ENCODE measurements at regions not wholly inside any gene's neighbourhood (a gene's known extent, or its start where the extent isn't known, plus 50 kb on each side); places are given as distances from the start of the nearest gene placed in this dataset.

DNA sequence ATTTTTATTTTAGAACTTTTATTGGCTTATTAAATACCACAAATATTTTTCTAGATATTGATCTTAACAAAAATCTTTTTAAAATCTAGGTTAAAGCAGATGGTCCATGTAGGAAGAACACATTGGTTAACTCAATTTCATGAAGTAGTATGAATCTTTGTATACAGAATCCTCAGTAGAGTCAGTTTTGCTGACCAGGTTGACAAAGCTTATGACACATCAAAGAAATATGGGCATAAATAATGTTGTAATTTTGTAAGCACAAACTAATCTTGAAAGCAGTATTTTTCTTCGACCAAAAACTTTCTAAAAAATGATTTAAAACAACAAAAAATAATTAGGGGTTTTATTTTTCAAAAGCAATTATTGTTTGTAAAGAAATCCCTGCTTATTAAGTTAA is 479.3 kb upstream of the PCDH10 start:
- Histone ChIP-seq H3K27me3 (replicated peaks; ENCODE audit: insufficient read depth) (no peaks in the 10 kb centered on the region), H3K4me3 (no peak overlapping the region), H3K9me3 (no peaks in the 10 kb centered on the region), H3K36me3 (no peaks in the 10 kb centered on the region), H3K27ac (no peak overlapping the region), H3K4me1 (replicated peaks) (no peaks in the 10 kb centered on the region)
- WGBS: 2% methylated on average over 1 of the region's 1 CpG
- TF ChIP-seq POLR2A (IDR thresholded peaks at IDR 0.05) (no peak), POLR2AphosphoS5 (IDR thresholded peaks at IDR 0.05) (no peak)
- TF ChIP-seq, protein P1, sequence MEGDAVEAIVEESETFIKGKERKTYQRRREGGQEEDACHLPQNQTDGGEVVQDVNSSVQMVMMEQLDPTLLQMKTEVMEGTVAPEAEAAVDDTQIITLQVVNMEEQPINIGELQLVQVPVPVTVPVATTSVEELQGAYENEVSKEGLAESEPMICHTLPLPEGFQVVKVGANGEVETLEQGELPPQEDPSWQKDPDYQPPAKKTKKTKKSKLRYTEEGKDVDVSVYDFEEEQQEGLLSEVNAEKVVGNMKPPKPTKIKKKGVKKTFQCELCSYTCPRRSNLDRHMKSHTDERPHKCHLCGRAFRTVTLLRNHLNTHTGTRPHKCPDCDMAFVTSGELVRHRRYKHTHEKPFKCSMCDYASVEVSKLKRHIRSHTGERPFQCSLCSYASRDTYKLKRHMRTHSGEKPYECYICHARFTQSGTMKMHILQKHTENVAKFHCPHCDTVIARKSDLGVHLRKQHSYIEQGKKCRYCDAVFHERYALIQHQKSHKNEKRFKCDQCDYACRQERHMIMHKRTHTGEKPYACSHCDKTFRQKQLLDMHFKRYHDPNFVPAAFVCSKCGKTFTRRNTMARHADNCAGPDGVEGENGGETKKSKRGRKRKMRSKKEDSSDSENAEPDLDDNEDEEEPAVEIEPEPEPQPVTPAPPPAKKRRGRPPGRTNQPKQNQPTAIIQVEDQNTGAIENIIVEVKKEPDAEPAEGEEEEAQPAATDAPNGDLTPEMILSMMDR (IDR thresholded peaks at IDR 0.05): no peak
- no peak for DNase-seq (ENCODE audit: low spot score)
- intact Hi-C loops (cut with DNase I): no loop called here

DNA sequence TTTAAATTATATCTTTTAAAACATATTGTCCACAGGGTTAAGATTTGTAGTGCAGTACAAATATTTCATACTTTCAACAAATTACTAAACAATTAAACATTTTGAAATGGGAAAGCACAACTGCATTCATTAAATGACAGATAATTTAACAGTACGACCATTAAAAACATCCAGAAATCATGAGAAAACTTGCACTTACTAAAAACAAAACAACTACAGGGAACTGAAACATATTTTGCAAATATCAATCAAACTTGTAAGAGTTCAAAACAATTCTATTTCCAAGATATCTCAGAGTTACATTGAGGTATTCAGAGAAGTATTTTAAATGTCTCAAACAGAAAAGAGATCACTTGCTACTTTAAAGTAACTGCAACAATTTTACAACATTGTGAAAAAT is 478.5 kb upstream of the PCDH10 start:
- H3K27me3 ChIP-seq (replicated peaks; ENCODE audit: insufficient read depth): no peaks in the 10 kb centered on the region
- no peaks in the 10 kb centered on the region for H3K4me1 ChIP-seq (replicated peaks)
- 84% methylated on average over 1 of the region's 1 CpG for WGBS
- DNase-seq (ENCODE audit: low spot score): no peak
- no peak overlapping the region for H3K27ac ChIP-seq
- no peak for TF ChIP-seq POLR2A (IDR thresholded peaks at IDR 0.05)
- no peaks in the 10 kb centered on the region for H3K36me3 ChIP-seq
- intact Hi-C loops (cut with DNase I): no loop called here
- no peaks in the 10 kb centered on the region for H3K9me3 ChIP-seq
- no peak overlapping the region for H3K4me3 ChIP-seq

DNA sequence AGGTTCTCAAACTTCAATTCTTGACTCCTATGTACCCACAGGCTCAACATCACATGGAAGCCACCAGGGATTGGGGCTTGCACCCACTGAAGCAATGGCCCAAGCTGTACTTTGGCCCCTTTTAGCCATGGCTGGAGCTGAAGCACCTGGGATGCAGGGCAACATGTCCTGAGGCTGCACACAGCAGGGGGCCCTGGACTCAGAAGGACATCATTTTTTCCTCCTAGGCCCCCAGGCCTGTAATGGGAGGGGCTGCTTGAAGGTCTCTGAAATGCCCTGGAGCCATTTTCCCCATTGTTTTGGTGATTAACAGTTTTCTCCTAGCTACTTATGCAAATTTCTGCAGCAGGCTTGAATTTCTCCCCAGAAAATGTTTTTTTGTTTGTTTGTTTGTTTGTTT is 465.1 kb upstream of the PCDH10 start:
- H3K4me1 ChIP-seq (replicated peaks): no peaks in the 10 kb centered on the region
- no peak overlapping the region for H3K27ac ChIP-seq
- H3K27me3 ChIP-seq (replicated peaks; ENCODE audit: insufficient read depth): no peaks in the 10 kb centered on the region
- H3K36me3 ChIP-seq: no peaks in the 10 kb centered on the region
- TF ChIP-seq POLR2A (IDR thresholded peaks at IDR 0.05) (no peak), POLR2AphosphoS5 (IDR thresholded peaks at IDR 0.05) (no peak)
- TF ChIP-seq, protein P1 (IDR thresholded peaks at IDR 0.05): no peak
- no peaks in the 10 kb centered on the region for H3K9me3 ChIP-seq
- H3K4me3 ChIP-seq: no peak overlapping the region
- intact Hi-C loops (cut with DNase I): no loop called here
- DNase-seq (ENCODE audit: low spot score): no peak

DNA sequence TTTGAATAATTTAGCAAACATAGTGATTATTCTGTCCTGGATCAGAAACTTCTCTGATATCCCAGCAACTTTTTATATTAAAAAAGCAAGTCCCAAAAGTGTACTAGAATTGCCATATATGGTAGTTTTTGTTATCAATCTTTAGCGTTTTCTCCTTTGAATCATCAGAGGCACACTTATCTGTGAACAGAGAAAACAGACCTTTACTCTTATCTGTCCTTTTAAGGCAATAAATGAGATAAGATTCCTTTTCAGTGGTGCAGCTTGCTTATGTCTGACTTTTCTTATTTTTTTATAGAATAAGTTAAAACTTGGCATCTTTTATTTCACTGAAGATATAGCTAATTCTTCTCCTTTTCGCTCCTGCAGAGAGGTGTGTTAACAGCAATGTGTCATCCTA is 458.1 kb upstream of the PCDH10 start:
- H3K9me3 ChIP-seq: no peaks in the 10 kb centered on the region

DNA sequence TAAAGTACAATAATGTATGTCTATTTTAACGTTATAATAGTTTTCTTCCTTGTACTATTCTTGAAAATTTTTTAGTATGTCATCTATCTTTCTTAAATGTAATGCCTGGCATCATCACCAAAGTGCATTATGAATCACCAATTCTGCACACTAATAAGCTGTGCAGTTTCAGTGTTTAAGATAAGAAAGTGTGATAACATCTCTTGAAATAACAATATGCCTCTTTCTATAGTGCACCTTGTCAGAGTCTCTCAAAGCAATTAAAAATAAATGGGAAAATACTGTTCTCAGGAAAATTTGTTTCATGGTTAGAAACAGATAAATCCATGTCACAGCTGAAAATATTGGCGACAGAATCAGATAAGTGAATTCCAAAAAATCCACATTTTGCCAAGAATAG is 457.4 kb upstream of the PCDH10 start:
- Histone ChIP-seq H3K4me1 (replicated peaks) (no peaks in the 10 kb centered on the region), H3K9me3 (no peaks in the 10 kb centered on the region), H3K36me3 (no peaks in the 10 kb centered on the region), H3K4me3 (no peak overlapping the region), H3K27ac (no peak overlapping the region), H3K27me3 (replicated peaks; ENCODE audit: insufficient read depth) (no peaks in the 10 kb centered on the region)
- no peak for TF ChIP-seq POLR2AphosphoS5 (IDR thresholded peaks at IDR 0.05)
- no peak for TF ChIP-seq POLR2A (IDR thresholded peaks at IDR 0.05)
- TF ChIP-seq, protein P1 (IDR thresholded peaks at IDR 0.05): no peak
- intact Hi-C loops (cut with DNase I): no loop called here
- DNase-seq (ENCODE audit: low spot score): no peak
- 21% methylated on average over 2 of the region's 2 CpGs for WGBS

More for the DNA sequence above, 458.1 kb upstream of the PCDH10 start:
- Histone ChIP-seq H3K27ac (no peak overlapping the region), H3K4me3 (no peak overlapping the region), H3K27me3 (replicated peaks; ENCODE audit: insufficient read depth) (no peaks in the 10 kb centered on the region), H3K36me3 (no peaks in the 10 kb centered on the region), H3K4me1 (replicated peaks) (no peaks in the 10 kb centered on the region)
- no peak for DNase-seq (ENCODE audit: low spot score)
- no peak for TF ChIP-seq POLR2A (IDR thresholded peaks at IDR 0.05)
- TF ChIP-seq, protein P1 (IDR thresholded peaks at IDR 0.05): no peak
- TF ChIP-seq POLR2AphosphoS5 (IDR thresholded peaks at IDR 0.05): no peak
- intact Hi-C loops (cut with DNase I): no loop called here
- 42% methylated on average over 2 of the region's 2 CpGs for WGBS

Measured in prostate gland (tissue), 2 donors.